GM19468 (cell line): ENCODE measurements at regions not wholly inside any gene's neighbourhood (a gene's known extent, or its start where the extent isn't known, plus 50 kb on each side); places are given as distances from the start of the nearest gene placed in this dataset.

Experiments
- ATAC-seq: cut with Tn5 transposase; IDR thresholded peaks from one replicate; pipeline ENCODE4 v1.9.1; 2021; ENCODE audit warnings: mild to moderate bottlenecking, moderate library complexity, moderate number of reproducible peaks; ENCODE audit not compliant: unreplicated experiment; ENCODE audit errors: extremely low read depth

GRCh38 chr12:45622210-45622937 is 107.1 kb upstream of the ARID2 start:
- ATAC-seq = no peak

- ATAC-seq = no peak
Measured at GRCh38 chr12:45623221-45623620, 106.3 kb upstream of the ARID2 start.

- ATAC-seq = no peak
Measured at GRCh38 chr12:45623940-45624339, 105.6 kb upstream of the ARID2 start.

- no peak for ATAC-seq
Measured at GRCh38 chr12:45626965-45627364, 102.5 kb upstream of the ARID2 start.

GRCh38 chr12:45627407-45628069 is 102.0 kb upstream of the ARID2 start:
- no peak for ATAC-seq

- ATAC-seq = no peak
Measured at GRCh38 chr12:45629292-45629691, 100.2 kb upstream of the ARID2 start.

GRCh38 chr12:45633733-45634132 is 95.8 kb upstream of the ARID2 start:
- ATAC-seq = no peak

- ATAC-seq = no peak
Measured at GRCh38 chr12:45634273-45634917, 95.1 kb upstream of the ARID2 start.

- ATAC-seq = no peak
Measured at GRCh38 chr12:45637242-45637641, 92.3 kb upstream of the ARID2 start.

GRCh38 chr12:45637706-45638105 is 91.8 kb upstream of the ARID2 start:
- no peak for ATAC-seq

GRCh38 chr12:45638386-45638785 is 91.1 kb upstream of the ARID2 start:
- ATAC-seq = no peak

- no peak for ATAC-seq
Measured at GRCh38 chr12:45644541-45644940, 85.0 kb upstream of the ARID2 start.

- ATAC-seq = no peak
Measured at GRCh38 chr12:45646851-45647581, 82.5 kb upstream of the ARID2 start.

- ATAC-seq = no peak
Measured at GRCh38 chr12:45648070-45648469, 81.4 kb upstream of the ARID2 start.

- no peak for ATAC-seq
Measured at GRCh38 chr12:45651029-45651428, 78.5 kb upstream of the ARID2 start.

GRCh38 chr12:45654002-45654665 is 75.4 kb upstream of the ARID2 start:
- no peak for ATAC-seq

GRCh38 chr12:45655186-45655585 is 74.3 kb upstream of the ARID2 start:
- ATAC-seq = no peak

- no peak for ATAC-seq
Measured at GRCh38 chr12:45655743-45656142, 73.8 kb upstream of the ARID2 start.

GRCh38 chr12:45658020-45658419 is 71.5 kb upstream of the ARID2 start:
- no peak for ATAC-seq

- no peak for ATAC-seq
Measured at GRCh38 chr12:45660330-45660729, 69.2 kb upstream of the ARID2 start.
